Left lung (tissue), 4 donors: ENCODE measurements at regions not wholly inside any gene's neighbourhood (a gene's known extent, or its start where the extent isn't known, plus 50 kb on each side); places are given as distances from the start of the nearest gene placed in this dataset.

Experiments
- ATAC-seq: fragments of 200-7000 bp; cut with Tn5 transposase; one replicate; pipeline ENCODE4 v1.9.1; 2020; ENCODE audit warnings: moderate library complexity
- DNase-seq, 4 donors: peaks; one replicate each; pipeline ENCODE4 v3.0.0-alpha.2; 2013 to 2020
- H3K27ac ChIP-seq, 2 donors: fragments of 200-600 bp; sonication (generic) in 1 of 2; one replicate each; pipeline versions ENCODE4 v1.5.0 to v1.8.0; 2020 to 2021
- H3K27me3 ChIP-seq, 2 donors: fragments of 200-600 bp; sonication (generic) in 1 of 2; one replicate each; pipeline versions ENCODE4 v1.5.0 to v1.8.0; 2020 to 2021
- H3K36me3 ChIP-seq, 2 donors: fragments of 200-600 bp; sonication (generic) in 1 of 2; one replicate each; pipeline versions ENCODE4 v1.5.0 to v1.8.0; 2020 to 2021
- H3K4me1 ChIP-seq, 2 donors: fragments of 200-600 bp; one replicate each; pipeline ENCODE4 v1.8.0; 2021
- H3K4me3 ChIP-seq, 2 donors: fragments of 200-600 bp; sonication (generic) in 1 of 2; one replicate each; pipeline versions ENCODE4 v1.5.0 to v1.8.0; 2020 to 2021; ENCODE audit warnings: mild to moderate bottlenecking in 1 of 2
- H3K9me3 ChIP-seq, 2 donors: fragments of 200-600 bp; sonication (generic) in 1 of 2; one replicate each; pipeline versions ENCODE4 v1.5.0 to v1.8.0; 2020 to 2021
- intact Hi-C, 2 donors: fragments of 100-400 bp; cut with DNase I; formaldehyde crosslinking; loops; one replicate each; pipeline versions ENCODE4 v1.11.2 to v1.14.2; 2022
- TF ChIP-seq, protein P1 (sequence below), 2 donors: fragments of 200-600 bp; sonication (generic) in 1 of 2; IDR thresholded peaks; one replicate each; pipeline versions ENCODE4 v1.5.0 to v1.8.0; 2021; ENCODE audit warnings: antibody characterized with exemption in 2 of 2
- donor health status: DM: no; HTN: yes; CAD: no.
- donor health status: DM: no; HTN: no; CAD: no.

DNA sequence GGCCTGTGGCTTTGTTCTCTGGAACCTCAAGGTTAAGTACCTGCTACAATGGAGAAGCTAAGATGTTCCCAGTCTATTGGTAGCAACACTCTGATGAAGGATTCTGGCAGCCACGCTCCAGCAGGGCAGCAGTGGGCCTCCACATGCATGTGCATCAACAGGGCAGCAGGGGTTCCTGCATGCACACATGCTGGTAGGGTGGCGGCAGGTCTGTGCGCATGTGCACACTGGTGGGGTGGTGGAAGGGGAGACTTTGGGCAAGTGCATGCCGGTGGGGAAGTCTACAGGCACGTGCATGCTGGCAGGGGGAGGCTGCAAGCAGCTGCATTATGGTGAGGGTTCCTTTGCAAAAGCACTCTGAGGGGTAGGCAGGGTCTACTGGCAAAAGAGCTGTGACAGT is 160.7 kb downstream of the NKX6-1 start:
- TF ChIP-seq, protein P1, sequence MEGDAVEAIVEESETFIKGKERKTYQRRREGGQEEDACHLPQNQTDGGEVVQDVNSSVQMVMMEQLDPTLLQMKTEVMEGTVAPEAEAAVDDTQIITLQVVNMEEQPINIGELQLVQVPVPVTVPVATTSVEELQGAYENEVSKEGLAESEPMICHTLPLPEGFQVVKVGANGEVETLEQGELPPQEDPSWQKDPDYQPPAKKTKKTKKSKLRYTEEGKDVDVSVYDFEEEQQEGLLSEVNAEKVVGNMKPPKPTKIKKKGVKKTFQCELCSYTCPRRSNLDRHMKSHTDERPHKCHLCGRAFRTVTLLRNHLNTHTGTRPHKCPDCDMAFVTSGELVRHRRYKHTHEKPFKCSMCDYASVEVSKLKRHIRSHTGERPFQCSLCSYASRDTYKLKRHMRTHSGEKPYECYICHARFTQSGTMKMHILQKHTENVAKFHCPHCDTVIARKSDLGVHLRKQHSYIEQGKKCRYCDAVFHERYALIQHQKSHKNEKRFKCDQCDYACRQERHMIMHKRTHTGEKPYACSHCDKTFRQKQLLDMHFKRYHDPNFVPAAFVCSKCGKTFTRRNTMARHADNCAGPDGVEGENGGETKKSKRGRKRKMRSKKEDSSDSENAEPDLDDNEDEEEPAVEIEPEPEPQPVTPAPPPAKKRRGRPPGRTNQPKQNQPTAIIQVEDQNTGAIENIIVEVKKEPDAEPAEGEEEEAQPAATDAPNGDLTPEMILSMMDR (IDR thresholded peaks at IDR 0.05) = no peak
- no peak overlapping the region for H3K4me3 ChIP-seq
- H3K27ac ChIP-seq = no peak overlapping the region
- peaks cover 0 to 39% of the 10 kb centered on the region in 2 donors for H3K9me3 ChIP-seq
- H3K27me3 ChIP-seq = no peaks in the 10 kb centered on the region
- H3K4me1 ChIP-seq = no peaks in the 10 kb centered on the region
- intact Hi-C loops = no loop called here
- no peaks in the 10 kb centered on the region for H3K36me3 ChIP-seq
- ATAC-seq = no peak
- DNase-seq = peak in 1 of 4 donors; percentile 56

DNA sequence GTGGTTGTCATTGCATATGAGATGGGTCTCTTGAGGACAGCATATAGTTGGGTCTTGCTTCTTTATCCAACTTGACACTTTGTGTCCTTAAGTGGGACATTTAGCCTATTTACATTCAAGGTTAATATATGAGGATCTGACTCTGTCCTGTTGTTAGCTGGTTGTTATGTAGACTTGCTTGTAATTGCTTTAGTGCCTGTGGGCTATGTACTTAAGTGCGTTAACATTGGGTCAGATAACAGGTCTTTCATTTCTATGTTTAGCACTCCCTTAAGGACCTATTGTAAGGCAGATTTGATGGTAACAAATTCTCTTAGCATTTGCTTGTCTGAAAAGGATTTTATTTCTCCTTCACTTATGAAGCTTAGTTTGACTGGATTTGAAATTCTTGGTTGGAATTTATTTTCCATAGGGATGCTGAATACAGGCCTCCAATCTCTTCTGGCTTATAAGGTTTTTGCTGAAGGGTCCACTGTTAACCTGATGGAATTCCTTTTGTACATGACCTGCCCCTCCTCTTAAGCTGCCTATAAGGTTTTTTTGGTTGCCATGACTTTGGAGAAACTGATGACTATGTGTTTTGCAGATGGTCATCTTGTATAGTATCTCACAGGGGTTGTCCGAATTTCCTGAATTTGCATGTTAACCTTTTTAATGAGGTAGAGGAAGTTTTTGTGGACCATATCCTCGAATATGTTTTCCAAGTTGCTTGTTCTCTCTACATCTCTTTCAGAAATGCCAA is 162.0 kb downstream of the NKX6-1 start:
- ATAC-seq (no peak), DNase-seq (no peak)
- Histone ChIP-seq H3K9me3 (peaks cover 0 to 30% of the 10 kb centered on the region in 2 donors), H3K27ac (no peak overlapping the region), H3K4me3 (no peak overlapping the region), H3K36me3 (no peaks in the 10 kb centered on the region), H3K4me1 (no peaks in the 10 kb centered on the region), H3K27me3 (no peaks in the 10 kb centered on the region)
- TF ChIP-seq, protein P1 (IDR thresholded peaks at IDR 0.05) = no peak
- intact Hi-C loops = no loop called here

GRCh38 chr4:84327526-84327925 is 171.6 kb downstream of the NKX6-1 start:
- DNase-seq (no peak), ATAC-seq (no peak)
- intact Hi-C loops = no loop called here
- Histone ChIP-seq H3K36me3 (no peaks in the 10 kb centered on the region), H3K4me3 (no peak overlapping the region), H3K27ac (no peak overlapping the region), H3K27me3 (no peaks in the 10 kb centered on the region), H3K4me1 (no peaks in the 10 kb centered on the region), H3K9me3 (peaks cover 0 to 11% of the 10 kb centered on the region in 2 donors)
- TF ChIP-seq, protein P1 (IDR thresholded peaks at IDR 0.05) = no peak

DNA sequence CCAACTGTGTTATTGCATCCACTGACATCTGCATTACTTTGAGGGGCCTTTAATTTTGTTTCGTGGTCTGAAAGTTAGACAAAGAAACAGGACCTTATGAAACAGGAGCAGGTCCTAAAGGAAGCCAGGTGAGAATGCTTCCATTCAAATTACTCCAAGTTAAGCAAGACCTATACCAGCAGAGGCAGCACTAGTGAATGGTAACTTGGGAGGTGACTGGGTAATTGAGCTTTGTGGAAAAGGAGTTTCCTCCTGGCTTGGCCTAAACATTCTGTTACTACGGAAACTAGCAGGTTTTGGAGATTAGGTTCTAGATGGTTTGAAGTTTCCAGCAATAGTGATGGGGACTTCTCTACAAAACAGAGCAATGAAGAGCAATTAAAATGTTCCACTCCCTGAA is 173.5 kb downstream of the NKX6-1 start:
- Histone ChIP-seq H3K9me3 (peaks cover 0 to 5% of the 10 kb centered on the region in 2 donors), H3K27ac (no peak overlapping the region), H3K27me3 (no peaks in the 10 kb centered on the region), H3K36me3 (no peaks in the 10 kb centered on the region), H3K4me3 (no peak overlapping the region), H3K4me1 (no peaks in the 10 kb centered on the region)
- no peak for ATAC-seq
- DNase-seq = no peak
- intact Hi-C loops = no loop called here
- TF ChIP-seq, protein P1 (IDR thresholded peaks at IDR 0.05) = no peak

DNA sequence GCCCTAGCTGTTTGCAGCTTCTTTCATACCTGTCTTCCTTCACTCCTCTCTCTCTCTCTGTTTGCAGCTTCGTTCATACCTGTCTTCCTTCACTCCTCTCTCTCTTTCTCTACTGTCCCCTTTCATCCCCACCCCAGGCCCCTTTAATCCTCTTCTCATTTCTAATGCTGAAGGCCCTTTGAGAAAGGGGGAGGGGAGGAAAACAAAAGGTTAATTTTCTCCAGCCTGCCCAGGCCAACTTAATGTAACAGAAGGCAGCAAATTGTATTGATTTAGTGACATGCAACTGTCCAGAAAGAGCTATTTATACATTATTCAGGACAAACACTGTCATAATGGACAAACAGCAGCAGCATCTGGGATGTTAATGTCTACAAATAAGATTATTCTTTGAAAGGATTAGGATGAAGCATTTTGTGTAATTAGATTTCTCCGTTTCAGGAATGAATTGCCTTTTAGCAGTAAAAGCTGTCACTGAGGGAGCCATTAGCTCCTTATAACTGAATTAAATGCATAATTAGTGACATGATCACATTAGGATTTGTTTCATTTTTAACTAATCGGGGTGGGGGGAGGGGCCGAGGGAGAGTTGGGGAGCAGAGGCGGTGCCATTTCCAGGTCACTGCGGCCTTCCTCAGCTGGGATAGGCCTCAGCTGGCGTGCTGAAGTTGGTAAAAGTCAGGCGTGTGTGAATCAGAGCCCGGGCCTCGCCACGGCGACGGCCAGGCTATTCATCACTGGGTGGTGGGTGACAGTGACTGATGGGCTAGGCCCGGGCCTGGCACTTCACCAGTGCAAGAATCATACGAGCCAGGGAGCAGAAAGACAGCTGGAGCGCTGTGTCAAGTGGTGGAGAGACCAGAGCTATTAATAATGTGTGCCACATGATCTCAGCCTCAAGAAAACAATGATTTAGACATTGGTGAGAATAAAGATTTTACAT is 174.5 kb downstream of the NKX6-1 start:
- TF ChIP-seq, protein P1 (IDR thresholded peaks at IDR 0.05) = no peak
- H3K36me3 ChIP-seq = no peaks in the 10 kb centered on the region
- H3K9me3 ChIP-seq = no peaks in the 10 kb centered on the region
- no peak for ATAC-seq
- intact Hi-C loops = no loop called here
- H3K27me3 ChIP-seq = no peaks in the 10 kb centered on the region
- H3K4me1 ChIP-seq = no peaks in the 10 kb centered on the region
- peak in 1 of 4 donors; percentile 25 for DNase-seq
- H3K4me3 ChIP-seq = no peak overlapping the region
- H3K27ac ChIP-seq = no peak overlapping the region
